Liver (tissue), 8 donors: ENCODE measurements at regions not wholly inside any gene's neighbourhood (a gene's known extent, or its start where the extent isn't known, plus 50 kb on each side); places are given as distances from the start of the nearest gene placed in this dataset.

Experiments
- DNase-seq: peaks from one replicate; pipeline ENCODE4 v3.0.0-alpha.2; 2017; ENCODE audit warnings: low spot score
- H3K27ac ChIP-seq, 2 donors: one replicate each; pipeline ENCODE4 v1.7.0; 2013; ENCODE audit warnings: inconsistent platforms in 2 of 2, low read length in 2 of 2, control low read depth in 1 of 2, low read depth in 1 of 2, mild to moderate bottlenecking in 1 of 2
- H3K27me3 ChIP-seq, 4 donors: one replicate each; pipeline versions ENCODE4 v1.6.1 to v1.7.0; 2013; ENCODE audit warnings: low read length in 3 of 4, inconsistent platforms in 1 of 4, mild to moderate bottlenecking in 1 of 4, moderate library complexity in 1 of 4; ENCODE audit not compliant: control insufficient read depth in 4 of 4, insufficient read depth in 4 of 4
- H3K36me3 ChIP-seq, 4 donors: one replicate each; pipeline versions ENCODE4 v1.6.1 to v1.7.0; 2013; ENCODE audit warnings: low read length in 3 of 4, mild to moderate bottlenecking in 3 of 4, low read depth in 1 of 4, moderate library complexity in 1 of 4; ENCODE audit not compliant: control insufficient read depth in 4 of 4, insufficient read depth in 3 of 4
- H3K4me1 ChIP-seq, 4 donors: one replicate each; pipeline versions ENCODE4 v1.6.1 to v1.7.0; 2013; ENCODE audit warnings: low read length in 3 of 4, mild to moderate bottlenecking in 3 of 4, moderate library complexity in 1 of 4; ENCODE audit not compliant: control insufficient read depth in 4 of 4, insufficient read depth in 4 of 4
- H3K4me3 ChIP-seq, 3 donors: one replicate each; pipeline versions ENCODE4 v1.6.1 to v1.7.0; 2013; ENCODE audit warnings: low read length in 3 of 3, control low read depth in 1 of 3, low read depth in 1 of 3, mild to moderate bottlenecking in 1 of 3
- H3K9ac ChIP-seq, 2 donors: one replicate each; pipeline ENCODE4 v1.7.0; 2013; ENCODE audit warnings: low read length in 2 of 2, mild to moderate bottlenecking in 2 of 2, moderate library complexity in 2 of 2, control low read depth in 1 of 2, low read depth in 1 of 2
- H3K9me3 ChIP-seq, 4 donors: one replicate each; pipeline versions ENCODE4 v1.6.1 to v1.7.0; 2013; ENCODE audit warnings: low read length in 3 of 4; ENCODE audit not compliant: control insufficient read depth in 4 of 4
- EGR1 ChIP-seq, 2 donors: IDR thresholded peaks; 2 replicates each; pipeline ENCODE4 v1.6.1; 2016 to 2018; ENCODE audit warnings: antibody characterized with exemption in 2 of 2, low read depth in 2 of 2
- FOXA1 ChIP-seq: IDR thresholded peaks from 2 replicates; pipeline ENCODE4 v1.6.1; 2016; ENCODE audit warnings: antibody characterized with exemption
- FOXA2 ChIP-seq: IDR thresholded peaks from 2 replicates; pipeline ENCODE4 v1.6.1; 2016; ENCODE audit warnings: antibody characterized with exemption
- GABPA ChIP-seq, 2 donors: IDR thresholded peaks in 1 of 2; conservative IDR thresholded peaks in 1 of 2; 2 replicates each; pipeline ENCODE4 v1.6.1; 2016; ENCODE audit warnings: antibody characterized with exemption in 2 of 2, mild to moderate bottlenecking in 1 of 2, moderate library complexity in 1 of 2
- HNF4A ChIP-seq, 2 donors: conservative IDR thresholded peaks; 2 replicates each; pipeline ENCODE4 v1.6.1; 2016; ENCODE audit warnings: antibody characterized with exemption in 2 of 2, mild to moderate bottlenecking in 2 of 2
- HNF4G ChIP-seq: IDR thresholded peaks from 2 replicates; pipeline ENCODE4 v1.6.1; 2016; ENCODE audit warnings: antibody characterized with exemption
- JUND ChIP-seq, 2 donors: IDR thresholded peaks; 2 replicates each; pipeline ENCODE4 v1.6.1; 2016; ENCODE audit warnings: antibody characterized with exemption in 2 of 2
- NR2F2 ChIP-seq: IDR thresholded peaks from 2 replicates; pipeline ENCODE4 v1.6.1; 2016; ENCODE audit warnings: antibody characterized with exemption
- RAD21 ChIP-seq, 2 donors: IDR thresholded peaks; 2 replicates each; pipeline ENCODE4 v1.6.1; 2016; ENCODE audit warnings: antibody characterized with exemption in 2 of 2, mild to moderate bottlenecking in 2 of 2
- RXRA ChIP-seq, 2 donors: IDR thresholded peaks; 2 replicates each; pipeline ENCODE4 v1.6.1; 2017 to 2018; ENCODE audit warnings: antibody characterized with exemption in 2 of 2, mild to moderate bottlenecking in 1 of 2
- SP1 ChIP-seq: IDR thresholded peaks from 2 replicates; pipeline ENCODE4 v1.6.1; 2018; ENCODE audit warnings: antibody characterized with exemption, mild to moderate bottlenecking
- TAF1 ChIP-seq: conservative IDR thresholded peaks from 2 replicates; pipeline ENCODE4 v1.6.1; 2016; ENCODE audit warnings: antibody characterized with exemption, mild to moderate bottlenecking
- YY1 ChIP-seq: IDR thresholded peaks from 2 replicates; pipeline ENCODE4 v1.6.1; 2016; ENCODE audit warnings: antibody characterized with exemption, mild to moderate bottlenecking
- WGBS: extraction: QIAGEN DNeasy Blood & Tissue Kit; methylation state at CpG from one replicate; pipeline ENCODE4 v1.1.7; 2013; 5-methylcytosine and 5-hydroxymethylcytosine counted together
- TF ChIP-seq, protein P1 (sequence below): IDR thresholded peaks from 2 replicates; pipeline ENCODE4 v1.6.1; 2016; ENCODE audit warnings: antibody characterized with exemption, mild to moderate bottlenecking
- TF ChIP-seq, protein P2 (sequence below): IDR thresholded peaks from 2 replicates; pipeline ENCODE4 v1.6.1; 2016; ENCODE audit warnings: antibody characterized with exemption
- TF ChIP-seq, protein P3 (sequence below): IDR thresholded peaks from 2 replicates; pipeline ENCODE4 v1.6.1; 2016; ENCODE audit warnings: antibody characterized with exemption
- TF ChIP-seq, protein P4 (sequence below): IDR thresholded peaks from 2 replicates; pipeline ENCODE4 v1.6.1; 2016; ENCODE audit warnings: antibody characterized with exemption
- TF ChIP-seq, protein P5 (sequence below): fragments of 150-350 bp; IDR thresholded peaks from 2 replicates; pipeline ENCODE4 v1.5.1; 2017; ENCODE audit warnings: improper control_type of control experiment, low read depth, low read length; ENCODE audit not compliant: missing input control
- donor health status: healthy.
- donor health status: healthy.
- donor health status: healthy.
- donor health status: healthy.
- donor health status: healthy.

DNA sequence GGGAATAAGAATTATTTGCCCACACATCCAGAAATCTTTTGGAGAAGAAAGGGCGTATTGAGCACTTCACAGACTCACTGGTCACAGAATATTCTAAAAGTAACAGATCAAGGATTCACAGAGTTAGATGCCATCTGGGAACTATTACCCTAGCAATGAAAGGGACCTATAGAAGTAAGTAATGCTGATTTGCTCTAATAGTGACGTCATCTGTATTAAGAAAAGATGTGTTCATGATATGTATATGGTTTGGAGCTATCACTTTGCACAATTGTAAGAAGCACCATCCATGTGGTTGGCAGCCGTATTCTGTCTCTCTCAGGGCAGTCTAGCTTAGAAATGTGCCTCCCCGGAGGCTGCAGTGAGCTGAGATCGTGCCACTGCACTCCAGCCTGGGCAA is 52.8 kb upstream of the SV2C start:
- no peak for DNase-seq
- WGBS: 72% methylated on average over 5 of the region's 5 CpGs
- Histone ChIP-seq H3K4me1 (no peaks in the 10 kb centered on the region), H3K9me3 (no peaks in the 10 kb centered on the region), H3K4me3 (no peak overlapping the region), H3K27ac (no peak overlapping the region), H3K27me3 (peaks cover 0 to 4% (median 2%) of the 10 kb centered on the region in 4 donors), H3K36me3 (no peaks in the 10 kb centered on the region), H3K9ac (no peak overlapping the region)
- TF ChIP-seq HNF4G: no peak
- TF ChIP-seq GABPA (IDR thresholded peaks at IDR 0.05 in 1 of 2, conservative IDR thresholded peaks at IDR 0.05 in 1 of 2): no peak
- TF ChIP-seq, protein P1, sequence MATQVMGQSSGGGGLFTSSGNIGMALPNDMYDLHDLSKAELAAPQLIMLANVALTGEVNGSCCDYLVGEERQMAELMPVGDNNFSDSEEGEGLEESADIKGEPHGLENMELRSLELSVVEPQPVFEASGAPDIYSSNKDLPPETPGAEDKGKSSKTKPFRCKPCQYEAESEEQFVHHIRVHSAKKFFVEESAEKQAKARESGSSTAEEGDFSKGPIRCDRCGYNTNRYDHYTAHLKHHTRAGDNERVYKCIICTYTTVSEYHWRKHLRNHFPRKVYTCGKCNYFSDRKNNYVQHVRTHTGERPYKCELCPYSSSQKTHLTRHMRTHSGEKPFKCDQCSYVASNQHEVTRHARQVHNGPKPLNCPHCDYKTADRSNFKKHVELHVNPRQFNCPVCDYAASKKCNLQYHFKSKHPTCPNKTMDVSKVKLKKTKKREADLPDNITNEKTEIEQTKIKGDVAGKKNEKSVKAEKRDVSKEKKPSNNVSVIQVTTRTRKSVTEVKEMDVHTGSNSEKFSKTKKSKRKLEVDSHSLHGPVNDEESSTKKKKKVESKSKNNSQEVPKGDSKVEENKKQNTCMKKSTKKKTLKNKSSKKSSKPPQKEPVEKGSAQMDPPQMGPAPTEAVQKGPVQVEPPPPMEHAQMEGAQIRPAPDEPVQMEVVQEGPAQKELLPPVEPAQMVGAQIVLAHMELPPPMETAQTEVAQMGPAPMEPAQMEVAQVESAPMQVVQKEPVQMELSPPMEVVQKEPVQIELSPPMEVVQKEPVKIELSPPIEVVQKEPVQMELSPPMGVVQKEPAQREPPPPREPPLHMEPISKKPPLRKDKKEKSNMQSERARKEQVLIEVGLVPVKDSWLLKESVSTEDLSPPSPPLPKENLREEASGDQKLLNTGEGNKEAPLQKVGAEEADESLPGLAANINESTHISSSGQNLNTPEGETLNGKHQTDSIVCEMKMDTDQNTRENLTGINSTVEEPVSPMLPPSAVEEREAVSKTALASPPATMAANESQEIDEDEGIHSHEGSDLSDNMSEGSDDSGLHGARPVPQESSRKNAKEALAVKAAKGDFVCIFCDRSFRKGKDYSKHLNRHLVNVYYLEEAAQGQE: no peak
- no peak for TF ChIP-seq TAF1
- no peak for TF ChIP-seq RXRA (IDR thresholded peaks at IDR 0.05)
- TF ChIP-seq, protein P2, sequence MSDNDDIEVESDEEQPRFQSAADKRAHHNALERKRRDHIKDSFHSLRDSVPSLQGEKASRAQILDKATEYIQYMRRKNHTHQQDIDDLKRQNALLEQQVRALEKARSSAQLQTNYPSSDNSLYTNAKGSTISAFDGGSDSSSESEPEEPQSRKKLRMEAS: no peak
- TF ChIP-seq, protein P3, sequence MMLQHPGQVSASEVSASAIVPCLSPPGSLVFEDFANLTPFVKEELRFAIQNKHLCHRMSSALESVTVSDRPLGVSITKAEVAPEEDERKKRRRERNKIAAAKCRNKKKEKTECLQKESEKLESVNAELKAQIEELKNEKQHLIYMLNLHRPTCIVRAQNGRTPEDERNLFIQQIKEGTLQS: no peak
- TF ChIP-seq FOXA2: no peak
- no peak for TF ChIP-seq EGR1 (IDR thresholded peaks at IDR 0.05; ENCODE audit: low read depth in 2 of 2)
- no peak for TF ChIP-seq SP1
- TF ChIP-seq NR2F2: no peak
- TF ChIP-seq, protein P4, sequence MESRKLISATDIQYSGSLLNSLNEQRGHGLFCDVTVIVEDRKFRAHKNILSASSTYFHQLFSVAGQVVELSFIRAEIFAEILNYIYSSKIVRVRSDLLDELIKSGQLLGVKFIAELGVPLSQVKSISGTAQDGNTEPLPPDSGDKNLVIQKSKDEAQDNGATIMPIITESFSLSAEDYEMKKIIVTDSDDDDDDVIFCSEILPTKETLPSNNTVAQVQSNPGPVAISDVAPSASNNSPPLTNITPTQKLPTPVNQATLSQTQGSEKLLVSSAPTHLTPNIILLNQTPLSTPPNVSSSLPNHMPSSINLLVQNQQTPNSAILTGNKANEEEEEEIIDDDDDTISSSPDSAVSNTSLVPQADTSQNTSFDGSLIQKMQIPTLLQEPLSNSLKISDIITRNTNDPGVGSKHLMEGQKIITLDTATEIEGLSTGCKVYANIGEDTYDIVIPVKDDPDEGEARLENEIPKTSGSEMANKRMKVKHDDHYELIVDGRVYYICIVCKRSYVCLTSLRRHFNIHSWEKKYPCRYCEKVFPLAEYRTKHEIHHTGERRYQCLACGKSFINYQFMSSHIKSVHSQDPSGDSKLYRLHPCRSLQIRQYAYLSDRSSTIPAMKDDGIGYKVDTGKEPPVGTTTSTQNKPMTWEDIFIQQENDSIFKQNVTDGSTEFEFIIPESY: no peak
- TF ChIP-seq FOXA1: no peak
- no peak for TF ChIP-seq YY1
- TF ChIP-seq RAD21 (IDR thresholded peaks at IDR 0.05): no peak
- no peak for TF ChIP-seq HNF4A (conservative IDR thresholded peaks at IDR 0.05)
- TF ChIP-seq JUND (IDR thresholded peaks at IDR 0.05): no peak
- TF ChIP-seq, protein P5, sequence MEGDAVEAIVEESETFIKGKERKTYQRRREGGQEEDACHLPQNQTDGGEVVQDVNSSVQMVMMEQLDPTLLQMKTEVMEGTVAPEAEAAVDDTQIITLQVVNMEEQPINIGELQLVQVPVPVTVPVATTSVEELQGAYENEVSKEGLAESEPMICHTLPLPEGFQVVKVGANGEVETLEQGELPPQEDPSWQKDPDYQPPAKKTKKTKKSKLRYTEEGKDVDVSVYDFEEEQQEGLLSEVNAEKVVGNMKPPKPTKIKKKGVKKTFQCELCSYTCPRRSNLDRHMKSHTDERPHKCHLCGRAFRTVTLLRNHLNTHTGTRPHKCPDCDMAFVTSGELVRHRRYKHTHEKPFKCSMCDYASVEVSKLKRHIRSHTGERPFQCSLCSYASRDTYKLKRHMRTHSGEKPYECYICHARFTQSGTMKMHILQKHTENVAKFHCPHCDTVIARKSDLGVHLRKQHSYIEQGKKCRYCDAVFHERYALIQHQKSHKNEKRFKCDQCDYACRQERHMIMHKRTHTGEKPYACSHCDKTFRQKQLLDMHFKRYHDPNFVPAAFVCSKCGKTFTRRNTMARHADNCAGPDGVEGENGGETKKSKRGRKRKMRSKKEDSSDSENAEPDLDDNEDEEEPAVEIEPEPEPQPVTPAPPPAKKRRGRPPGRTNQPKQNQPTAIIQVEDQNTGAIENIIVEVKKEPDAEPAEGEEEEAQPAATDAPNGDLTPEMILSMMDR: no peak

DNA sequence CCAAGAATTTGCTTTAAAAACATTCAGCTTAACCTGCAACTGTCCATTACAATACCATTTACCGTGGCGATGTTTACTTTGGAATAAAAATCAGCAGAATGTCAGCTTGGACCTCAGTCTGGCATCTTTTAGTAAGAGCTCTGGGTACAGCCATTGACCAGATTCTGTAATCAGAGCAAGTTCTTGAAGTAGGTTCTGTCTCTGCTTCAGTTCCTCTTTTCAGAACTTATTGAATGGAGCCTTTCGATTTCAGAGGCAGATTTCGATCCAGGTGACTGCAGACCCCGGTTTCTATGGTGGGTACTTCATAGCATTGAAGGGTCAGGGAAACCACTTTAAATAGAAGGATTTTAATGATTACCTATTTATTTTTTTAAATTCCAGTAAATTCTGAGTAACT is 53.4 kb upstream of the SV2C start:
- DNase-seq: no peak
- Histone ChIP-seq H3K27me3 (peaks cover 0 to 4% (median 2%) of the 10 kb centered on the region in 4 donors), H3K27ac (no peak overlapping the region), H3K36me3 (no peaks in the 10 kb centered on the region), H3K9me3 (no peaks in the 10 kb centered on the region), H3K4me1 (no peaks in the 10 kb centered on the region), H3K4me3 (no peak overlapping the region), H3K9ac (no peak overlapping the region)
- 79% methylated on average over 5 of the region's 5 CpGs for WGBS
- TF ChIP-seq RAD21 (IDR thresholded peaks at IDR 0.05) (no peak), HNF4G (no peak), EGR1 (IDR thresholded peaks at IDR 0.05; ENCODE audit: low read depth in 2 of 2) (no peak), GABPA (IDR thresholded peaks at IDR 0.05 in 1 of 2, conservative IDR thresholded peaks at IDR 0.05 in 1 of 2) (no peak), FOXA2 (no peak), JUND (IDR thresholded peaks at IDR 0.05) (no peak), TAF1 (no peak), NR2F2 (no peak), HNF4A (conservative IDR thresholded peaks at IDR 0.05) (no peak), RXRA (IDR thresholded peaks at IDR 0.05) (no peak)
- TF ChIP-seq, protein P3: no peak
- TF ChIP-seq, protein P4: no peak
- TF ChIP-seq, protein P1: no peak
